Naive thymus-derived CD8-positive, alpha-beta T cell (primary cell): ENCODE measurements at regions not wholly inside any gene's neighbourhood (a gene's known extent, or its start where the extent isn't known, plus 50 kb on each side); places are given as distances from the start of the nearest gene placed in this dataset.

Source experiments
- ATAC-seq, 2 donors: fragments of 150-1000 bp; cut with Tn5 transposase in 1 of 2; sonication (Bioruptor Pico), chemical (Tn5 transposase) in 1 of 2; 1 replicate in 1 of 2; 2 replicates in 1 of 2; pipeline ENCODE4 v1.10.0; 2021; ENCODE audit warnings: mild to moderate bottlenecking in 2 of 2, moderate library complexity in 2 of 2
- POLR2A ChIA-PET: fragments of 350-600 bp; sonication (Branson Sonifier 250); formaldehyde crosslinking; loops from one replicate; lab custom pipeline; 2021; ENCODE audit warnings: antibody characterized with exemption; lab: Charles Lee
- DNase-seq, 10 donors: peaks; one replicate each; pipeline versions ENCODE4 v3.0.0 to v3.0.0-alpha.2; 2020 to 2022
- H3K27ac Mint-ChIP-seq, 10 donors: one replicate each; pipeline ENCODE4 v1.8.0; 2020 to 2022; ENCODE audit warnings: mild to moderate bottlenecking in 10 of 10, mixed read lengths in 10 of 10, moderate library complexity in 4 of 10, inconsistent platforms in 1 of 10
- H3K27me3 Mint-ChIP-seq, 5 donors: one replicate each; pipeline ENCODE4 v1.8.0; 2021 to 2022; ENCODE audit warnings: mixed read lengths in 5 of 5
- H3K36me3 Mint-ChIP-seq, 3 donors: one replicate each; pipeline ENCODE4 v1.8.0; 2020 to 2022; ENCODE audit warnings: mixed read lengths in 3 of 3, mild to moderate bottlenecking in 2 of 3, inconsistent platforms in 1 of 3
- H3K4me1 Mint-ChIP-seq, 4 donors: one replicate each; pipeline ENCODE4 v1.8.0; 2021 to 2022; ENCODE audit warnings: mixed read lengths in 4 of 4
- H3K4me3 Mint-ChIP-seq, 10 donors: one replicate each; pipeline ENCODE4 v1.8.0; 2020 to 2022; ENCODE audit warnings: mild to moderate bottlenecking in 10 of 10, mixed read lengths in 10 of 10, moderate library complexity in 6 of 10, inconsistent platforms in 1 of 10
- H3K9me3 Mint-ChIP-seq, 9 donors: one replicate each; pipeline ENCODE4 v1.8.0; 2020 to 2022; ENCODE audit warnings: mixed read lengths in 9 of 9, mild to moderate bottlenecking in 3 of 9, inconsistent platforms in 1 of 9, moderate library complexity in 1 of 9

GRCh38 chr2:136210455-136210805 is 92.5 kb upstream of the CXCR4 start:
- no peaks in the 10 kb centered on the region for H3K27me3 Mint-ChIP-seq
- ATAC-seq (no peak), DNase-seq (no peak)
- POLR2A ChIA-PET = interaction anchor here (0.6 to 1.1 kb wide), 2 partner anchors 58 to 441 kb away, joined by 3 read pairs; no protein-coding TSS in a partner anchor
- peaks cover 4 to 21% (median 14%) of the 10 kb centered on the region in 9 donors for H3K9me3 Mint-ChIP-seq
- peak overlapping the region in 4 of 10 donors; percentile 1 to 34 (median 2) for H3K4me3 Mint-ChIP-seq
- H3K4me1 Mint-ChIP-seq = peaks cover 37 to 95% (median 56%) of the 10 kb centered on the region in 4 donors
- peak overlapping the region in 8 of 10 donors; percentile 44 to 95 (median 74) for H3K27ac Mint-ChIP-seq
- H3K36me3 Mint-ChIP-seq = peaks cover 0 to 18% (median 10%) of the 10 kb centered on the region in 3 donors

DNA sequence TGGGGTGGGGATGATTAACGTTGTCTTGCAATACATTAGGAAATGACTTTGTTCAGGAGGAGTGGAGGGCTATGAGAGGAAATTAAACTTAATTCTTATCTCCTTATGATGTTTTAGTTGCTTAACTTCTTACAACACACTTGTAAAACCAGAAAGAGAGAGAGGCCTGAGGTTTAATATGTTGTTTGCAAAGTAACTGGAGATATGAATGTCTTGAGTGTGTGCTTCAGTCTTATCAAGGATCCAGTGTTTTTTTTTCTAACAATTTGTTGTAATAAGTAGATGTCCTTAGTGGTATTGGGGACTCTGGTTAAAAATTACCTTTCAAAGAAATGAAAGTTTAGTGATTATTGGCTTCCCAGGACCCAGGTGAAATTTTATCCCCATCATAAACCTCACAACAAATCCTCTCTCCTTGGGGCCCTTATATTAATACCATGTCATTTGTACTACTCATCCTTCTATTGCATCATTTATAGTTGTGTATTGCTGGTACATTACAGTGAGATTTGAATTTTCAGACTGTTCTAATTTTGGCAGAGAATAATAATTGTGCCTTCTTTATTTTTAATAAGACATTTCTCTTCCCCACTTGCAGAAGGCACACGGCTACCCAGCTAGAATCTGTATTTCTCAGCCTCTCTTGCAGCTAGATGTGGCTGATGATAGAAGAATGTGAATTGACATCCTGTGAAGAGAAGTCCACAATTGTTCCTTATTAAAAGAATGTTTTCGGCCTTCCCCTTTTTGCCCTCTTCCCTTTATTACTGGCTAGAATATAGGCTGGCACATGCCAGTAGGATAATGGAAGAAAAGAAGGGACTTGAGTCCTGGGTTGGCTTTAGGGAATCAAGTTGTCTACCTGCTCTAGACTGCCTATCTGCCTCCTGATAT is 91.9 kb upstream of the CXCR4 start:
- H3K9me3 Mint-ChIP-seq = peaks cover 4 to 21% (median 14%) of the 10 kb centered on the region in 9 donors
- POLR2A ChIA-PET = interaction anchor here (1.1 kb wide), 1 partner anchor 59 kb away, joined by 3 read pairs; no protein-coding TSS in a partner anchor
- H3K27me3 Mint-ChIP-seq = no peaks in the 10 kb centered on the region
- H3K27ac Mint-ChIP-seq = peak overlapping the region in 4 of 10 donors; percentile 31 to 95 (median 94)
- DNase-seq = no peak
- peaks cover 0 to 18% (median 10%) of the 10 kb centered on the region in 3 donors for H3K36me3 Mint-ChIP-seq
- H3K4me1 Mint-ChIP-seq = peaks cover 37 to 97% (median 56%) of the 10 kb centered on the region in 4 donors
- H3K4me3 Mint-ChIP-seq = no peak overlapping the region
- no peak for ATAC-seq

DNA sequence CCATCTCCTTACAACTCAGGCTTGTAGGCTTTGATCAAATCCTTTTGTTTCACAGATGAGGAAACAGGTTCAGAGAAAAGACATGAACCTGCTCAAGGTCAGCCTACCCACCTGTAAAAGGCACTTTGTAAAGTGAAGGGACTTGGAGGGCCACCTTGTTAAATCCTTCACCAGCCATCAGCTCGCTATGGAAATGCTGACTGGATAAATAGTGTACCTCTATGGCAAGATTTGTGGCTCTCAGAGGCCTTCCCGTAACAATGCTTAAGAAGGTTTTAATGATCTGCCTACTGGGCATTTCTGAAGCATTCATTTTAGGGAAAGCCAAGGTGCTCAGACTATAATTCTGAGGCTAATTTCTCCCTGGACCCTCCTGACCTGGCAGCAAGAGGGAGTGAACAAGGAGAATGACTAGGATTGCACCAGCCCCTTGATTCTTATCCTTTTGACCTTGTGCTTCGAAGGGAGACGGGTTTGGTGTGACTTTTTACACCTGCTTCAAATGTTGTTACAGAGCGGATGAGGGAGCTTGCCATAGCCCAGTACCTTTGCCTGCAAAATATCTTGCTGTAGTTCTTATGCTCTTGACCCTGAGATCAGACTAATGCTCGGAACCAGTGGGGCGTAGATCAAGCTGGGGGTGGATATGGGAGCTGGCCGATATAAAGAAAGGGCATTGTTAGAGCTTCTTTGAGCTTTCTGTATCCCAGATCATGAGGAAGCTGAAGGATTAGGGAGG is 90.9 kb upstream of the CXCR4 start:
- Mint-ChIP-seq H3K4me1 (peaks cover 37 to 91% (median 53%) of the 10 kb centered on the region in 4 donors), H3K27me3 (no peaks in the 10 kb centered on the region), H3K27ac (peak overlapping the region in 2 of 10 donors; percentile 95), H3K9me3 (peaks cover 4 to 21% (median 14%) of the 10 kb centered on the region in 9 donors), H3K36me3 (peaks cover 0 to 18% (median 13%) of the 10 kb centered on the region in 3 donors), H3K4me3 (peak overlapping the region in 1 of 10 donors; percentile 1)
- no peak for ATAC-seq
- POLR2A ChIA-PET = interaction anchor here (1.1 to 1.7 kb wide), 2 partner anchors 18 to 73 kb away, joined by 4 read pairs; no protein-coding TSS in a partner anchor
- DNase-seq = no peak

DNA sequence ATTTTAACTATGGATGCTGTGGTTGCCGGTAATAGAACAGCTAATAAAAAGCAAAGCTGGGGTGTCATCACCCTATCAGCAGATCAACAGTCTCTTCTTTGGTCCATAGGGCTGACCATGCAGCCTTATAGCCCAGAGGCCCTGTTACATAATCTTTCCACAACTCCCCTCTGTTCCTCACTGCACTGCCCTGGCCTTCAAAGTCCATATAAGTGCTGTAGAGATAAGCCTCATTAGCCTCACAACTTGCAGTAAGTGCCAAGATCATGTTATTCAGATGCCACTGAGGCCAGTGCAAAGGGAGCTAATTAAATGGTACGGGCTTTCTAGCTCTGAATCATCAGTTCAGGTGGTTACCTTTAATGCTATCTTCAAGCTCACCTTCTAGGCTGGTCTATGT is 89.7 kb upstream of the CXCR4 start:
- Mint-ChIP-seq H3K4me1 (peaks cover 29 to 79% (median 41%) of the 10 kb centered on the region in 4 donors), H3K27me3 (no peaks in the 10 kb centered on the region), H3K27ac (peak overlapping the region in 7 of 10 donors; percentile 14 to 85 (median 57)), H3K9me3 (peaks cover 4 to 21% (median 16%) of the 10 kb centered on the region in 9 donors), H3K36me3 (peaks cover 0 to 20% (median 14%) of the 10 kb centered on the region in 3 donors), H3K4me3 (no peak overlapping the region)
- DNase-seq (no peak), ATAC-seq (no peak)
- POLR2A ChIA-PET = interaction anchor here (1.1 to 1.7 kb wide), 3 partner anchors 19 to 89 kb away, joined by 3 to 4 read pairs (median 4); partner anchors contain the start of gene CXCR4

DNA sequence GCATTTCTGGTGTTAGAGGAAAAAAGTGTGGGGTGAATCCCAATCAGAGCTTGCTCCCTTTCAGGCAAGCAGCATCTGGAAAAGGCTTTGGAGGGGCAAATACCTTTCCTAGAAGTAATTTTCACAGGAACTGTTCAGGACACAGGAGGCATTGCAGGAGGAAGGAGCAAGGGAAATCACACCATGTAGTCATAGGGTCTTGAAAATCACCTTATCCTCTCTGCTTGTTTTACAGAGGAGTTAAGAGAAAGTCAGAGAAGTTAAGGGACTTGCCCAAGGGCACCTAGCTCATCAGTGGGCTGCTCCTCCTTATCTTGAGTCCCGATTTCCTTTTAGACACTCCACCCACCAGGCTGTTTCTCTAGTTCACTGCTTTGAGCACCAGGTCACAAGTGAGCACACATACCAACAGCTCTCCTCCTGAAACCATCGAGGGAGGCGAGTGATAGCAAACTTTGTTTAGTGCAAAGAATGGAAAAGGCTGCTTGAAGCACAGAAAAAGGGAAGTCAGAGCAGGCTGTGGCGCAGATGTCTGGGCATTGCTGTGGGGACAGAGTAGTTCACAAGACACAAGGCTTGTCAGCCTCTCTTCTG is 89.2 kb upstream of the CXCR4 start:
- Mint-ChIP-seq H3K9me3 (peaks cover 4 to 21% (median 18%) of the 10 kb centered on the region in 9 donors), H3K4me3 (peak overlapping the region in 1 of 10 donors; percentile 17), H3K27me3 (no peaks in the 10 kb centered on the region), H3K4me1 (peaks cover 24 to 74% (median 36%) of the 10 kb centered on the region in 4 donors), H3K27ac (peak overlapping the region in 8 of 10 donors; percentile 16 to 90 (median 68)), H3K36me3 (peaks cover 0 to 22% (median 16%) of the 10 kb centered on the region in 3 donors)
- ATAC-seq (peak; percentile 36 to 61), DNase-seq (peak in 2 of 10 donors; percentile 34 to 65)
- POLR2A ChIA-PET = interaction anchor here (1.2 to 1.7 kb wide), 2 partner anchors 19 to 89 kb away, joined by 3 to 4 read pairs; partner anchors contain the start of gene CXCR4

DNA sequence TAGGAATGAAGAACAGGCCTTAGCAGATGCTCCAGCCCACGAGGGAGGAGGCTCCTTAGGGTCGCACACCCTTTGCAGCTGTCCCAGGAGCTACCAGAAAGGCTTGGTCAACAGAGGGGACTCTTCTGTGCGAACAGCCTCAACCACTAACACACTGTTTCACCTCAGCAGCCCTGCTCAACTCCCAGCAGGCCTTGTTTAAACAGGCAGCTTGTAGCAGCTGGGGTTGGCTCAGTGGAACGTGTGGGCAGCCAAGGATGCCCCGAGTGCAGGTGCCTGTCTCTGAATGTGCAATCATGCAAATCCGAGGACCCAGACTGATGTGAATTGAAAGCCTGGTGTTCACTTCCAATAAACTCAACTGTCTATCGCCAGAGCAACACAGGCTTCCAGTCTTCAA is 88.7 kb upstream of the CXCR4 start:
- POLR2A ChIA-PET = interaction anchor here (1.2 to 1.3 kb wide), 2 partner anchors 24 to 88 kb away, joined by 3 read pairs; partner anchors contain the start of gene CXCR4
- Mint-ChIP-seq H3K4me1 (peaks cover 23 to 68% (median 31%) of the 10 kb centered on the region in 4 donors), H3K4me3 (peak overlapping the region in 1 of 10 donors; percentile 17), H3K9me3 (peaks cover 4 to 21% (median 18%) of the 10 kb centered on the region in 9 donors), H3K36me3 (peaks cover 0 to 22% (median 16%) of the 10 kb centered on the region in 3 donors), H3K27me3 (no peaks in the 10 kb centered on the region), H3K27ac (peak overlapping the region in 5 of 10 donors; percentile 16 to 90 (median 79))
- peak in 1 of 10 donors; percentile 32 for DNase-seq
- ATAC-seq = peak in 1 of 2 donors; percentile 65

DNA sequence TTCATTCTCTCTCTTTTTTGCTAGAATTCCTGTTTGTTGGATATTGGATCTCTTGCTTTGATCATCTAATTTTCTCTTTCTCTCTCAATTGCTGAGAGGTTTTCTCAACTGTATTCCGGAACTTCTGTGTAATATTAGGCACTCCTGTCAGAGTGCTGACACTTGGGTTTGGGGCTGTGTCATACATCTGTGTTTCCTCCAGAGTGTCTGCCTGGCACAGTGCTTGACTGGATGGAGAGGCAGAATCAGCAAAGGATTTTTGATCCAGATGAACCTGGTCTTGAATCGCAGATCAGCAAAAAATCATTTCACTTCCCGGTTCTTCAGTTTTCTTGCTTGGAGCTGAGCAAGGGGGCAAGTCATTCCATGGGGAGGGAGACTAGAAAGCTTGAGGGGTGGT is 87.7 kb upstream of the CXCR4 start:
- Mint-ChIP-seq H3K36me3 (peaks cover 0 to 22% (median 15%) of the 10 kb centered on the region in 3 donors), H3K27ac (peak overlapping the region in 5 of 10 donors; percentile 21 to 79 (median 58)), H3K4me1 (peaks cover 16 to 58% (median 24%) of the 10 kb centered on the region in 4 donors), H3K9me3 (peaks cover 4 to 23% (median 18%) of the 10 kb centered on the region in 9 donors), H3K4me3 (peak overlapping the region in 1 of 10 donors; percentile 40), H3K27me3 (no peaks in the 10 kb centered on the region)
- no peak for ATAC-seq
- no peak for DNase-seq
- POLR2A ChIA-PET = interaction anchor here (1.3 kb wide), 1 partner anchor 25 kb away, joined by 3 read pairs; no protein-coding TSS in a partner anchor

DNA sequence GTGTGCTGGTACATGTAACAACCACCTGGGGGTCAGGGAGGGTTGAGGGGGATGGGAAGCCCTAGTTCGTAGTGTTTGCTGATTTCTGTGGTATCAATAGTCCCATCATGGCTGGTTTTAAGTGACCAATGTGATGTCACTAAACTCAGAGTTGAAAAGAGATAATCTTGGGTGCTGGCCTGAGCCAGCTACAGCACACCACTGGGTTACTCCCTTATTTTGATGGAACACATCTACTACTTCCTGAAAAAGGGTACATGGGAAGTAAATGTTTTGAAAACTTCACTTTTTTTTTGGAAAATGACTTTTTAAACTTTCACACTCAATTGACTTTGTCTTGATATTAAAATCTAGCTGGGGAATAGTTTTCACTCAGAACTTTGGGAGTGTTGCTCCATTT is 87.0 kb upstream of the CXCR4 start:
- peaks cover 0 to 16% (median 9%) of the 10 kb centered on the region in 3 donors for H3K36me3 Mint-ChIP-seq
- ATAC-seq (no peak), DNase-seq (no peak)
- H3K27ac Mint-ChIP-seq = peak overlapping the region in 2 of 10 donors; percentile 28 to 79
- no peaks in the 10 kb centered on the region for H3K27me3 Mint-ChIP-seq
- peaks cover 13 to 52% (median 22%) of the 10 kb centered on the region in 4 donors for H3K4me1 Mint-ChIP-seq
- peaks cover 2 to 18% (median 12%) of the 10 kb centered on the region in 9 donors for H3K9me3 Mint-ChIP-seq
- POLR2A ChIA-PET = no interaction called here
- H3K4me3 Mint-ChIP-seq = no peak overlapping the region

DNA sequence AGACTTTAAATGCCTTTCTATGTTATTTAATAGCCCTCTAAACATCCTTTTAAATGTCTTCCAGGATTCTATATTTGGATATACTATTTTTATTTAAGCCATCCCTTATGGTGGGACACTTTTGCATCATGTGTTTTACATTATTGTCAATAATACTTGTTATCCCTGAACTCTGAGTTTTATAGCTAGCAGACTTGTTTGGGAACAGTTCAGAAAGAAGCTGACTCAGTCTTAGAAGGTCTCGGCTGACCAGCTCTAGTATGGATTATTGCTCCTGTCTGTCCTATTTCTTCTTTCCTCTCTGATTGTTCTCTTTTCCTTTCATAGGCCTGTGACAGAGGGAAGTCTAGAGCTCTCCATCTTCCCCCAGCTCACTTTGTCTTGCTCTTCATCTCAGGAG is 77.3 kb upstream of the CXCR4 start:
- peak overlapping the region in 3 of 10 donors; percentile 6 to 82 (median 20) for H3K27ac Mint-ChIP-seq
- POLR2A ChIA-PET = interaction anchor here (0.6 to 1.4 kb wide), 2 partner anchors 43 to 140 kb away, joined by 3 to 5 read pairs; no protein-coding TSS in a partner anchor
- peaks cover 0 to 10% (median 5%) of the 10 kb centered on the region in 3 donors for H3K36me3 Mint-ChIP-seq

GRCh38 chr2:136191041-136191440 is 73.1 kb upstream of the CXCR4 start:
- H3K4me1 Mint-ChIP-seq = peaks cover 2 to 10% (median 6%) of the 10 kb centered on the region in 4 donors
- H3K27me3 Mint-ChIP-seq = peaks cover 0 to 2% (median 0%) of the 10 kb centered on the region in 5 donors
- H3K36me3 Mint-ChIP-seq = no peaks in the 10 kb centered on the region
- no peak overlapping the region for H3K4me3 Mint-ChIP-seq
- peaks cover 0 to under 1% (median 0%) of the 10 kb centered on the region in 9 donors for H3K9me3 Mint-ChIP-seq
- ATAC-seq (no peak), DNase-seq (no peak)
- POLR2A ChIA-PET = no interaction called here
- H3K27ac Mint-ChIP-seq = peak overlapping the region in 3 of 10 donors; percentile 9 to 72 (median 30)

More for the DNA sequence above, 77.3 kb upstream of the CXCR4 start:
- no peaks in the 10 kb centered on the region for H3K27me3 Mint-ChIP-seq
- DNase-seq (no peak), ATAC-seq (no peak)
- no peak overlapping the region for H3K4me3 Mint-ChIP-seq
- peaks cover 0 to 9% (median 5%) of the 10 kb centered on the region in 9 donors for H3K9me3 Mint-ChIP-seq
- H3K4me1 Mint-ChIP-seq = peaks cover 6 to 24% (median 11%) of the 10 kb centered on the region in 4 donors

DNA sequence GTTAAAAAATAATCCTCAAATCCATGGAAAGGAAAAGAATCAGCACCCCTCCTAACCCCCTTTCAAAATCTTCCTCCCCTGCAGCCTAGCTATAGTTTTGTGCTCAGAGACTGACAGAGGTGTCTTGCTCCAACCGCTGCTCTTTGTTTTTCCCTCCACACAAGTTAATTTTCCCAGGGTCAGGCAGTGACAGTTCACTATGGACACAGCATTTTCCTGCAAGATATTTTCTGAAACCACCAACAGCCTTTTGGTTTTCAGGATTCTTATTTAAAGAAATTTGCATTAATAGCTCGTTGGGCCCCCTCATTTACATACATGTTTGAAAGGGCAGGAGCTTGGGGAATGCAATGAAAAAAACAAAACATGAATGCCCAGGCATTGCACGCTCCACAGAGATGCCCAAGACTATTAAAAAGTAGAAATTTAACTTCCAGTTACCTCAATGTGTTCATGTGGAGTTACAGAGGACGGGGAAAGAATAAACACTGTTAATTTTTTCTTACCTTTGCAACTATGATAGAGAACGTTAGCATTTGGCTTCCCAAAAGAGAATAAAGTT is 71.4 kb upstream of the CXCR4 start:
- H3K27me3 Mint-ChIP-seq = peaks cover 0 to 2% (median 0%) of the 10 kb centered on the region in 5 donors
- H3K9me3 Mint-ChIP-seq = no peaks in the 10 kb centered on the region
- H3K36me3 Mint-ChIP-seq = no peaks in the 10 kb centered on the region
- no peak overlapping the region for H3K4me3 Mint-ChIP-seq
- POLR2A ChIA-PET = interaction anchor here (1.2 kb wide), 1 partner anchor 53 kb away, joined by 4 read pairs; no protein-coding TSS in a partner anchor
- peak overlapping the region in 2 of 10 donors; percentile 6 to 48 for H3K27ac Mint-ChIP-seq
- DNase-seq (no peak), ATAC-seq (no peak)
- peaks cover 2 to 10% (median 6%) of the 10 kb centered on the region in 4 donors for H3K4me1 Mint-ChIP-seq
